Adipocyte (in vitro differentiated cells): ENCODE measurements at regions not wholly inside any gene's neighbourhood (a gene's known extent, or its start where the extent isn't known, plus 50 kb on each side); places are given as distances from the start of the nearest gene placed in this dataset.

Experiments
- DNase-seq: peaks from one replicate; pipeline ENCODE4 v3.0.0-alpha.2; 2015; ENCODE audit warnings: low read depth
- H3K27me3 ChIP-seq: replicated peaks from 2 replicates; pipeline ENCODE4 v1.7.0; 2013; ENCODE audit warnings: mild to moderate bottlenecking, low read length, moderate library complexity; ENCODE audit not compliant: control insufficient read depth, insufficient read depth
- H3K36me3 ChIP-seq: 2 replicates; pipeline ENCODE4 v1.7.0; 2013; ENCODE audit warnings: low read length, mild to moderate bottlenecking, moderate library complexity; ENCODE audit not compliant: control insufficient read depth, insufficient read depth, severe bottlenecking
- H3K4me1 ChIP-seq: 2 replicates; pipeline ENCODE4 v1.7.0; 2013; ENCODE audit warnings: mild to moderate bottlenecking, low read length, moderate library complexity; ENCODE audit not compliant: control insufficient read depth, insufficient read depth
- H3K4me3 ChIP-seq: 2 replicates; pipeline ENCODE4 v1.7.0; 2013; ENCODE audit warnings: mild to moderate bottlenecking, low read length, moderate library complexity
- H3K9ac ChIP-seq: 2 replicates; pipeline ENCODE4 v1.7.0; 2013; ENCODE audit warnings: mild to moderate bottlenecking, low read length, moderate library complexity
- H3K9me3 ChIP-seq: 2 replicates; pipeline ENCODE4 v1.7.0; 2013; ENCODE audit warnings: mild to moderate bottlenecking, low read length, moderate library complexity; ENCODE audit not compliant: control insufficient read depth

GRCh38 chr13:21967871-21968270 is 297.0 kb downstream of the FGF9 start:
- DNase-seq, result no peak
- Histone ChIP-seq H3K36me3 (no peaks in the 10 kb centered on the region), H3K9ac (no peak overlapping the region), H3K27me3 (no peaks in the 10 kb centered on the region), H3K4me1 (peaks cover 4% of the 10 kb centered on the region), H3K9me3 (no peaks in the 10 kb centered on the region), H3K4me3 (no peak overlapping the region)

- Histone ChIP-seq H3K4me1 (peaks cover 4% of the 10 kb centered on the region), H3K27me3 (no peaks in the 10 kb centered on the region), H3K36me3 (no peaks in the 10 kb centered on the region), H3K4me3 (no peak overlapping the region), H3K9ac (no peak overlapping the region), H3K9me3 (no peaks in the 10 kb centered on the region)
- no peak for DNase-seq
Observed at GRCh38 chr13:21970172-21970571, 299.3 kb downstream of the FGF9 start.

DNA sequence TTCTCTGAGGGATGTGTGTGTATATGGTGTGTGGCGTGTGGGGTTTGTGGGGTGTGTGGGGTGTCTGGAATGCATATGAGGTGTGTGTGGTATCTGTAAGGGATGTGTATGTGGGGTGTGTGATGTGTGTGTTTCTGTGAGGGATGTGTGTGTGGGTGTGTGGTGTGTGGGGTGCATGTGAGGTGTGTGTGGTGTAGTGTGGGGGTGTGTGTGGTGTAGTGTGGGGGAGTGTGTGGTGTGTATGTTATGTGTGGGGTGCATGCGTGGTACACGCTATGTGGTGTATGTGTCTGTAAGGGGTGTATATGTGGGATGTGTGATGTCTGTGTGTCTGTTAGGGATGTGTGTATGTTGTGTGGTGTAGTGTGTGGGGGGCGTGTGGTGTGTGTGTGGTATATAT is 300.0 kb downstream of the FGF9 start:
- H3K9me3 ChIP-seq, result no peaks in the 10 kb centered on the region
- H3K27me3 ChIP-seq, result no peaks in the 10 kb centered on the region
- no peak for DNase-seq
- H3K9ac ChIP-seq, result no peak overlapping the region
- no peak overlapping the region for H3K4me3 ChIP-seq
- peaks cover 4% of the 10 kb centered on the region for H3K4me1 ChIP-seq
- no peaks in the 10 kb centered on the region for H3K36me3 ChIP-seq

DNA sequence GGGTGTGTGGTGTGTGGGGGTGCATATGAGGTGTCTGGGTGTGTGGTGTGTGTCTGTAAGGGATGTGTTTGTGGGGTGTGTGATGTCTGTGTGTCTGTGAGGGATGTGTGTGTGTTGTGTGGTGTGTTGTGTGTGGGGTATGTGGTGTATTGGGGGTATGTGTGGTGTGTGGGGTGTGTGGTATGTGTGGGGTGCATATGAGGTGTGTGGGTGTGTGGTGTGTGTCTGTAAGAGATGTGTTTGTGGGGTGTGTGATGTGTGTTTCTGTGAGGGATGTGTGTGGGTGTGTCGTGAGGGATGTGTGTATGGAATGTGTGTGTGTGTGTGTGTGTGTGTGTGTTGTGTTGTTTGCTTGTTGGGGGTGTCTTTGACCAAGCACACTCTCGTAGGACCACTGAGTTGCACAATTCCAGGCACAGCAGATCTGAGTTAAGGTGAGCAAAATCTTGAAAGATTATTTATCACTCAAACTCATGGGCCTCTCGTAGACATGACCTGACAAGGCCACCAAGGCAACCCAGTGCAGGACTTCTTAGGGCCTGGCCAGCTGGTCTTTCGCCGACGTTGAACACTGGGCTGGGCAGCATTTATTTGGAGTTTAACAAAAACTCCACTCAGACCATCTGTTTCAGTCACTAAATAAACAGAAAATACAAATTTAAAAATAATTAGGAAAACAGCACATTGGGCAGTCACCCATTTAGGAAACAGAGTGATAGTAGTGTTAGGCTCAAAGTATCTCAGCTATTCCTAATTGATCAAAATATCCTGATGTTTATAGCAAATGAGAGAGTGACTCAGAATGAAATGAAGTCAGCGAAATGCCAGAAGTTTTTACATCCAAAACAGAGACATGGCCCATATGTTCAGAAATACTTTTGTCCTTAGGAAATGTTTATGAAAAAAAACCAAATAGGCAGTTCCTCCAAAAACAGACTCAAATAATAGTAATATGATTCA is 301.1 kb downstream of the FGF9 start:
- H3K9me3 ChIP-seq, result no peaks in the 10 kb centered on the region
- no peaks in the 10 kb centered on the region for H3K27me3 ChIP-seq

DNA sequence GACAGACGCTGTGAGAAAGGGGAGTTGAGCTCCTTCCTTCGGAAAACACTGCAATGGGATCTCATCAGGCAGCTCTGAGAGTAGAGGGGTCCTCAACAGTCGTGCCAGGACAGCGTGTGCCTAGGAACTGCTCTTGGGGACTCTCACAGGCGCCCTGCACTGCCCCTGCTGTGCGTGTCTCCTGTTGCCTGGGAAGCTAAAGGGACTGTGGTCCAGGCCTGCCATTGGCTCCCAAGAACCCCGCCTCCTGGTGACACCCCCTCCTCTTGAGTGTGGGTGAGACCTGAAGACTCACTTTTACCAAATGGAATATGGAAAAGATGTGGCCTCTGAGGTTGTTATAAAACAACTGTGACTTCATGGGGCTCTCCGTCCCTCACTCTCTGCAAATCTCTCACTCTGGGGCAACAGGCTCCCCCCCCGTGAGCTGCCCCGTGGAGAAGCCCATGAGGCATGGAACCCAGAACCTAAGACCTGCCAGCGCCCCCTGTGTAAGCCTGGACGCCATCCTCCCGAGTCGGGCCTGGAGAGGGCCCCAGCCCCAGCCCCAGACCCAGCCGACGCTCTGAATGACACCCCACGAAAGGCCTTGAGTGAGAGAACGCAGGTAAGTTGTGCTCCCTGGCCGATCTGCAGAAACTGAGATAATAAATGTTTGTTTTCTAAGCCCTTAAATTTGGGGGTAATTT is 302.7 kb downstream of the FGF9 start:
- Histone ChIP-seq H3K9me3 (no peaks in the 10 kb centered on the region), H3K4me1 (peaks cover 4% of the 10 kb centered on the region), H3K4me3 (no peak overlapping the region), H3K9ac (no peak overlapping the region), H3K36me3 (no peaks in the 10 kb centered on the region), H3K27me3 (no peaks in the 10 kb centered on the region)
- DNase-seq, result no peak

More for the DNA sequence above, 301.1 kb downstream of the FGF9 start:
- peak; percentile 9 for DNase-seq
- Histone ChIP-seq H3K4me3 (no peak overlapping the region), H3K36me3 (no peaks in the 10 kb centered on the region), H3K9ac (no peak overlapping the region), H3K4me1 (peaks cover 4% of the 10 kb centered on the region)

GRCh38 chr13:21974741-21975140 is 303.9 kb downstream of the FGF9 start:
- peaks cover 4% of the 10 kb centered on the region for H3K4me1 ChIP-seq
- H3K36me3 ChIP-seq, result no peaks in the 10 kb centered on the region
- no peak overlapping the region for H3K9ac ChIP-seq
- no peaks in the 10 kb centered on the region for H3K27me3 ChIP-seq
- DNase-seq, result no peak
- H3K4me3 ChIP-seq, result no peak overlapping the region
- no peaks in the 10 kb centered on the region for H3K9me3 ChIP-seq

- DNase-seq, result no peak
- Histone ChIP-seq H3K4me3 (no peak overlapping the region), H3K27me3 (no peaks in the 10 kb centered on the region), H3K4me1 (peaks cover 4% of the 10 kb centered on the region), H3K9me3 (no peaks in the 10 kb centered on the region), H3K9ac (no peak overlapping the region), H3K36me3 (no peaks in the 10 kb centered on the region)
Observed at GRCh38 chr13:21976159-21976558, 305.3 kb downstream of the FGF9 start.

DNA sequence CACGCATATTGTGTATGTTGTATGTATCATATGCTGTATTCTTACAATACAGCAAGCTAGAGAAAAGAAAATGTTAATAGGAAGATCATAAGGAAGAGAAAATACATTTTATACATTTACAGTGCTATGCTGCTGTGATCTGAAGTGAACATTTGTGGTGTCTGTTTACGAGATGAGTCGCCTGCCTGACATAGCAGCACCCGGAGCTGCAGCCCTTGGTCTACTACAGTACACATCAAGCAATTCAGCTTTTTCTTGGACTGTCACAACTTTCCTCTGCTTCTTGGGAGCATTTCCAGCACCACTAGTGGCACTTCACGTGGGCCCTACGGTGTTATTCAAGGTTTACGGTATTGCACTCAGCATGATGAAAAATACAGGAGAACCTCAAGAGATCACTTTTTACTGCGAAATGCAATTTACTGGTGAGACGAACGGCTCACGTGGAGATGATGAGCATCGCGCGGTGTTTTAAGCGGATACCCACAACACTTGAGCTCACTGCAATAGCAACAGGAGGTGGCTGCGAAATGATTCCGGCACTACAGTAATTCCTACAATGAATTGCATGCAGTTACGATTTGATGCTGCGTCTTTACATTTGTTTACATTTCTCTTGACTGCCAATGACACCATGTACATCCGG is 308.4 kb downstream of the FGF9 start:
- Histone ChIP-seq H3K4me3 (no peak overlapping the region), H3K36me3 (no peaks in the 10 kb centered on the region), H3K27me3 (no peaks in the 10 kb centered on the region), H3K4me1 (no peaks in the 10 kb centered on the region), H3K9me3 (no peaks in the 10 kb centered on the region), H3K9ac (no peak overlapping the region)
- no peak for DNase-seq

DNA sequence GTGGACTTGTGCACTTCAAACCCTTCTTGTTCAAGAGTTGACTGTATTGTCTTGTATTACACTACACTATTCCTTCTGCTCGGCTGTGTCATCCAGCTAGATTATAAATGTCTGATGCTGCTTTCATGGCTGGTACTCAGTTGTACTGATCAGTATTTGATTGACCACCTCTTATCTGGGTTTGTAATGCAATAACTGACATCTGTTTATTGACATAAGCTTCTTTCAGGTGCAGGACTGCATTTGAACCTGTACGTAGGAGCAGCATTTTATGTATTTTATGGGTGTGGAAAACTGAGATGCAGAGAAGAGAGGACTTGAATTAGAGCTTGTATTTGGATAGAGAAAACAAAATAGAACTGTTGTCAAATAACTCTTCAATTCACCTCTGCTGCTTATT is 309.2 kb downstream of the FGF9 start:
- DNase-seq, result no peak
- H3K36me3 ChIP-seq, result no peaks in the 10 kb centered on the region
- H3K9ac ChIP-seq, result no peak overlapping the region
- no peaks in the 10 kb centered on the region for H3K27me3 ChIP-seq
- no peaks in the 10 kb centered on the region for H3K9me3 ChIP-seq
- no peak overlapping the region for H3K4me3 ChIP-seq
- no peaks in the 10 kb centered on the region for H3K4me1 ChIP-seq

DNA sequence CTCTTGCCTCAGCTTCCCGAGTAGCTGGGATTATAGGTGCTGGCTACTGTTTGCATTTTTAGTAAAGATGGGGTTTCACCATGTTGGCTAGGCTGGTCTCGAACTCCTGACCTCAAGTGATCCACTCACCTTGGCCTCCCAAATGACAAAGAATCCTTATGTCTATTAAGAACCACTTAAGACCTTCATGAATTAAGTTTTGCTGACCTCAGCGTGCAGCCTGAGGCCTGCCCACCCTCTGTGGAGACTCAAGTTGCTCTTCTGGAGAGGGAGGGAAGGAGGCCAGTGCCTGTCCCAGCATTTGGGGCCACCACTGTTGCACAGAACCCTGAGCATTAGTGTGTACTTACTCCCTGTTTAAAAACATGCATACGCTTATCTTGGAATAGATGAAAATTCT is 313.3 kb downstream of the FGF9 start:
- H3K36me3 ChIP-seq, result no peaks in the 10 kb centered on the region
- no peak overlapping the region for H3K9ac ChIP-seq
- no peaks in the 10 kb centered on the region for H3K4me1 ChIP-seq
- H3K27me3 ChIP-seq, result no peaks in the 10 kb centered on the region
- no peaks in the 10 kb centered on the region for H3K9me3 ChIP-seq
- DNase-seq, result no peak
- H3K4me3 ChIP-seq, result no peak overlapping the region

GRCh38 chr13:21986602-21987001 is 315.7 kb downstream of the FGF9 start:
- Histone ChIP-seq H3K4me3 (no peak overlapping the region), H3K27me3 (no peaks in the 10 kb centered on the region)
- no peak for DNase-seq

More at GRCh38 chr13:21986602-21987001, 315.7 kb downstream of the FGF9 start:
- H3K36me3 ChIP-seq, result no peaks in the 10 kb centered on the region
- no peaks in the 10 kb centered on the region for H3K4me1 ChIP-seq
- peak overlapping the region; percentile 46 for H3K9ac ChIP-seq
- H3K9me3 ChIP-seq, result no peaks in the 10 kb centered on the region
